NAMALWA (cell line): ENCODE measurements at regions not wholly inside any gene's neighbourhood (a gene's known extent, or its start where the extent isn't known, plus 50 kb on each side); places are given as distances from the start of the nearest gene placed in this dataset.

Experiments
- DNase-seq: peaks from one replicate; pipeline ENCODE4 v3.0.0-alpha.2; 2015; ENCODE audit warnings: low spot score

DNA sequence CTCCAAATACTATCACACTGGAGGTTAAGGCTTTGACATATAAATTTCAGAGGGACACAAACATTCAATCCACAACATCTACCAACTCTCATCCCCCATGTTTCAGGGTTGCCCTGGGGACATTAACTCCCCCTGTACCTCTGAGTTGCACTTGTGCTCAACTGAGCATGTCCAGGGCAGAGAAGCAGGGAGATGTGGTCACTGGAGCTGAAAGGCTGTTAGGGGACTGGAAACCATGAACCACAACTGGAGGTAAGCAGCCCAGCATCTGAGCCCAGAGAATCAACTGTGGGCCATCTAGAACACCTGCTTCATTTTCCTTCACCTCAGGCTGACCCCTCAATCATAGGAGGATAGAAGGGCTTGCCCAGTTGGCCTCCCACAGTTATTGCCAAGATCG lies 641.1 kb downstream of the MID1IP1 start:
- DNase-seq = peak; percentile 34

DNA sequence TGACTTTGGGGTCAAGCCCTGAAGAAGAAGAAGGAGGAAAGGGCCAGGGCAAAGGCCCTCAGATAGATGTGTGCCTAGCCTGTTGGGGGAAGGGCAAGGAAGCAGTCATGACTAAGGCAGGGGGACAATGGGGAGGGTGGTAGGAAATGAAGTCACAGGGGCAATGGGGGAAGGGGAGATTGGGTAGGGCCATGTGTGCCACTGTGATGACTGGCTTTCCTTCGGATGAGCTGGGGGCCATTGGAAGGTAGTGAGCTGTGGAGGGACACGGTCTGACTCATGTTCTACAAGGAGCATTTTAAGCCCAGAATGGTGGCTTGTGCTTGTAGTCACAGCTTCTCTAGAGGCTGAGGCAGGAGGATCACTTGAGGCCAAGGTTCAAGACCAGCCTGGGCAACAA lies 642.0 kb downstream of the MID1IP1 start:
- DNase-seq = no peak

DNA sequence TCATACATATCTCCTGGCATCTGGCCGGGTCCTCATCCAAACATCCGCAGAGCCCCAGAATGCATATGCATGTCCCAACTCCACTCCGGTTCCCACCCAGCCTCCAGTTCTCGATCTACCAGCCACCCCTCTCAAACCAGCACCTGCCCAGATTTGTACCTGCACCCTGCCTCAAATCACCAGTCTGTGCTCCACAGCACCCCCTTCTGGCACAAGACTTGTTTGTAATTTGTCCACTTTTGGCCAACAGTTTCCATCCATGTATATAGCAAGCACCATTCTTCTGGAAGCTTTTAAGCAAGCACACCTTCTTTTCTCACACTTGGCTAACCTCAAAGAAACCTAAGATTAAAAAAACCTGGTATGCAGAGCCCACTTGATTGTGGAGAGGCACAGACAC lies 644.1 kb downstream of the MID1IP1 start:
- DNase-seq = peak; percentile 40

DNA sequence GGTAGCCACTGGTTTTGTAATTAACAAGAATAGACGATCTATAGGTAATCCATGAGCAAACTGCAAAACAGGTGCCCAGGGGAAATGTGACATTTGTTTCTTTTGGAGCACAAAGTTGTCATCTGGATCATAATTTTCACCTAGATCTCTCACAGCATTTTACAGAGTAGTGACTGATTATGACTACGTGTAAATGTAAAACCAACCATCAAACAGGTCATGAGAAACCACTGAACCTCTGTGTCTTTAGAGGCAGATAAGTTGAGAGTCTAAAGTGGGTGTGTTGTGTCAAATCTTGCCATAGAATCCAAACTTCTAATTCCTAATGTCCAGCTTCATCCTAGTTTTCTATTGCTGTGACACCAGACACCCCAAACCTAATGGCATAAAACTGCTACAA lies 648.1 kb downstream of the MID1IP1 start:
- DNase-seq = no peak

DNA sequence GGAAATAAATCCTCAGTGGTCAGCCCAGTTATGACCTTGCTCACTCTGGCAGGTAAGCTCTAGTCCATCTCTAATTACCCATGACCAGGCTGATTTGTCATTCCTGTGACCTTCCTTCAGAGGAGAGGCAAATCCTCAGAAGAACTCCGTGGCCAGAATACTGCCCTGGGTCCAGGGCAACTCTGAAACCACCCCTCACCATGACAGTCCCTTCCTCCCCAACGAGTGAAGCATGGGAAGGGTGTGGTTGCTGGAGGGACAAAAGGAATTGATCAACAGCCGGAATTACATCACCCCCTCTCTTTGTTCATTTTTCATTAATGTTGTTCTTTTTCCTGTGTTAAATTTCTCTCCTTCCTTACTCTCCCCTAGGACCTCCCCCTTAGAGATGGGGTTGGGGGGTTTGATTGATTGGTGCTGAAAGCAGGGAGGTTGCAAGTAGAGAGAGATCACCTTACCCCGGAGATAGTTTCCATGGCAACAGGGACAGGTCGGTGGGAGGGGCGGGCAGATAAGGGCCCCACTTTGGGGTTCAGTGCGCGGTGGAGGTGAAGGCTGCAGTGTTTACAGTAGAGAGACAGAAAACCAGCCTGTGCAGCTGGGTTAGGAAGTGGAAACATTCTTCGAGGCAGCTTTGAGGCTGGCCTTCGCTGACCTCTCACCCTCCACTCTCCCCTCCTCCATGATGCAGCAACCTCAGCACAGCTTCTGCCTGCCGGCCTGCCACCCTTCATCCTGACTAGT lies 647.4 kb downstream of the BCOR start:
- no peak for DNase-seq

DNA sequence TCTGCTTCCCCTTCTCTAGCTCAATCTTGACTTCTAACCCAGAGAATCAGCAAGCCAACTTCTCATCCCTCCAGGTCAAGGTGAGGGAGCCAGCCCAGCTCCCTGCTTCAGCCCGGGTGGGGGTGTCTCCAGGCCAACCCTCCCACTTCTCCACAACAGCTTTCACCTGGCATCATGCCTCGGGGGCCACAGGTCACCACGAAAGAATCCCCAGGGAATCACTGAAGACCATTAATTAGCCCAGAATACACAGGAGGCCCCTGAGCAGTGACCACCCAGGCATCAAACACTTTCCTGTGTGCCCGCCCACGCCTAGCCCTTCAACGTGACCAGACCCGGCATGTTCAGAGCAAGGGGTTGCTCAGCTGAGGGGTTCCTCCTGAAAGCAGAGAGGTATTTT lies 646.7 kb downstream of the BCOR start:
- no peak for DNase-seq

DNA sequence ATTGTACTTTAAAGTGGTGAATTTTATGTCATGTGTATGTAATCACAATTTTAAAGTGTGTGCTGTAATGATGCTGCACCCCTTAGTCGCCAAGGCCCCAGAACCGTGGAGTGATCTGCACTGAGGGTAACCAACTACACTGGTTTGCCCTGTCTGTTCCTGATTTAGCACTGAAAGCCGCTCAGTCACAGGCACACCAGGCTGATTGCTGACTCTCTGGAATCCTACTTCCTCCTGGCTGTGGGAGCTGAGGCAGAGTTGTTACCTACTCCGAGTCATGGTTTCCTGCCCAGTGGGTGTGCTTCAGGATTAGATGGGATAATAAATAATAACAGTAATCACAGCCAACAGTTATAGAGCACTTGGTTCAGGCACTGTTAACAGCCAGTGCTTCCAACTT lies 645.4 kb downstream of the BCOR start:
- DNase-seq = no peak

DNA sequence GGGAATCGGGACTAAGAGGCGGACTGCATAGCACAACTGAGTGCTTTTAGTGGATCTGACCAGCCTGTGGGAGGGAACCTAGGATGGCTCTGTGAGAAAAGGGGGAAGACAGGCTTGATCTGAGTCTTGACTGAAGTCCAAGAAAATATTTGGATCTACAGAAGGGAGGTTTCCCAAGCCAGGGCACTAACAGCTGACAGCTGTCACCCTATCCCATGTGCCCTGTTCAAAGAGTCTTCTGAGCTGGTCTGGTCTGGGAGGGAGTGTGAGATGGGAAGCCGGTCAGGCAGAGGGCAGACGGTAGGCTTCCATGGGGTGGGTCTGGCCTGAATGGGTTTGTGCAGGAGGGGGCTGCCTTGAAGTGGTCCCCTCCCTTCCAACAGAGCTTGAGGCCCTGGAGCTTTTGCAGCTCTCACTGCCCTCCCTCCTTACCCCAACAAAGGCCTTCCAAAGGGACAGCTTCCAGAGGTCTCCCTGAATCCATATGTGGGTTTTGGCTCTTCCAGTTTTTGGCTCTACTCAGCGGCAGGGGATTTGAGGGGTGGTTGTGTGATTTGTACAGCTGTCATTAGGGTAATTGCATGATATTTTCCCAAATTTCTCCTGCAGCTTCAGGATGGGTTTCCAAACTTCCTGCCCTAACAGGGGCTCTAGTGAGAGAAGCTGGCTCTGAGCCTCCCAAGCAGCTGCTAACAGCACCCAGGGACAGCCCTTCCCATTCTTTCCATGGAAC lies 643.7 kb downstream of the BCOR start:
- no peak for DNase-seq

DNA sequence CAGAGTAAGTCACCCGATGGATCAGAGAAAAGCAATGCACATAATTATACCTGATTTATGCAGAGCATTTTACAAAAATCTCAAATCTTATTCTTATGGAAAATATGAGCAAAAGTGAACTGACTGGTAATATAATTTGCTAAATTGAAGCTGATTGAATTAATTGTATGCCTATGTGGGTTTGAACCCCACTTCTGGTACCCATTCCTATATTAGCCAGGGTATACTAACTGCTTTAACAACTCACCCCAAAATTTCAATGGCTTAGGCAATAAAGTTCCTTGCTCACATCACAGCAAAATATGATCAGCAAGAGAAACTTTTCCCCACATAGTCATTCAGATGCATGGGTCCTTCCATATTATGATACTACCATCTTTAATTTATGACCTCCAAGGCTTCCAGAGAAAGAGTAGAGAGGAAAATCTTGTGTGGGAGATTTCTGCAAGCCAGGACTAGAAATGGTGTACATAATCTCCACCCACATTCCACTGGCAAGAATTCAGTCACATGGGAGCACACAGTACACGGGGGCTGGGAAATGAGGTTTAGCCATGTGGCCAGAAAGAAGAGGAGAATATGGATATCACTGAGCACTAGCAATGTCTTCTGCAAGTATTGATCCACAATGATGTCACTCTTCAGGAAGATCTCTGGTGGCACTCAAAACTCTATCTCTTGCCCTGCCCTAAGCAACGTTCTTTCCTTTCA lies 640.7 kb downstream of the BCOR start:
- DNase-seq = no peak

DNA sequence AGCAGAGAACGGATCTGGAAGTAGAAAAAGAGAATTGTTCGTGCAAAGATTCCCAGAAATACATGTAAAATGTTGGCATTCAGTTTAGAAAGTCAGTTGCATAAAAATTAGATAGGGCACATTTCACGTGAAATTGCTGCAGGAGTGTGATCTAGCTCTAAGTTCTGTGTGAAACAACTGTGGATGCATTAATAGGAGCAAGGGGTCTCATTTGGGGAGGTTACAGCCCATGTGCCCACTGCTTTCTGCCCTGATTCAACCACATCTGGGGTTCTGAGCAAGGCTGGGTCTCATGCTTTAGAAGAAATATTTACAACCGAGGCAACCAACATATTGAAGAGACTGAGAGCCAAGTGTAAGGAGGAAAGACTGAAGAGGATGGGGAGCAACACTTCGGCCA lies 639.0 kb downstream of the BCOR start:
- no peak for DNase-seq

DNA sequence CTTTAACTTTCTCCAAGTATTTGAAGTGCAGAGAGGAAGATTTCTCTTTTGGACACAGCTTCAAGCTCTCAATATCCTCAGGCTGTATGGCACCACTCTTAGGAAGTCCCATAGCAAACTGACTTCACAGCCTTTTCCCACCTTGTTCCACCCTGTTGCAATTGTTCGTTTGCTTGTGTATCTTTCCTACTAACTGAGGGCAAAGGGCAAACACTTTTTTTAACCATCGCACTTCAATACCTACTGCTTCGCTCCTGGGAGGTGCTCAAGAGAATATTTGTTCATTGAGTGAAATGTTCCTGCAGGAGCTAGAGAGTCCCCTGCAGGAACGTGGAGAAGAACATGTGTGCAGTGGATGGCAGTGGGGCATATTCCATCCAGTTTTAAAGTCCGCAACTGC lies 638.6 kb downstream of the BCOR start:
- DNase-seq = no peak

DNA sequence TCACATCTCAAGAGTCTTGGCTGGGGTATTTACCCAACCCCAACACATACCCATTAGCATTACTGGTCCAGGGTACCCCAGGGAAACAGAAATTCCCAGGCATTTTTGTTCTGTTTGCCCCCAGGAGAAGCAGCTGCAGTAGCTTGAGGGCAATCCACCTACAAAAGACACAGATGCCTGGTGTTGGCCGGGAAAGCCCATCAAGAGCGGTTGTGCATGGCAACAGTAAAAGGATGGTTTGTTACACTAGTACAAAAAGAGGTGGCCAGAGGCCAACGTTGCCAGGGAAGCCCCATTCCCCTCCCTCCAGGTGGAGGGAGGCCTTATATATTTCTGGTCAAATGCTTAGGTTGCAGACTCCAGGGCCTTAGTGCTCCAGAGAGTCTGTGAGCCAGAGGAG lies 637.8 kb downstream of the BCOR start:
- DNase-seq = no peak

DNA sequence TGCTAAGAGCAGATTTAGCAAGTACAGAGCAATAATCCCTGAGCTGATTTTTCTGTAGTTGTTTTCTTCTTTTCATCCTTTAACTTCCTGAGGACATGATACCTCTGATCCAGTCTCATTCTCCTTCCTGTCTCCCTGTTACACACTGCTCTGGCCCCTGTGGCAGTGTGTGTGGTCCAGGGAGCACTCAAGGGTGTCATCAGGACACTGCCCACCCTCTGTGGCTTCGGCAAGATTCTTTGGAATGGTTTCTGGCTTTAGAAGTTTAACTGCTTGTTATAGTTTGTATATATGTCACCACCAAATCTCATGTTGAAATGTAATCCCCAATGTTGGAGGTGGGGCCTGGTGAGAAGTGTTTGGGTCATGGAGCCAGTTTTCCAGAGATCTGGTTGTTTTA lies 637.3 kb downstream of the BCOR start:
- no peak for DNase-seq

DNA sequence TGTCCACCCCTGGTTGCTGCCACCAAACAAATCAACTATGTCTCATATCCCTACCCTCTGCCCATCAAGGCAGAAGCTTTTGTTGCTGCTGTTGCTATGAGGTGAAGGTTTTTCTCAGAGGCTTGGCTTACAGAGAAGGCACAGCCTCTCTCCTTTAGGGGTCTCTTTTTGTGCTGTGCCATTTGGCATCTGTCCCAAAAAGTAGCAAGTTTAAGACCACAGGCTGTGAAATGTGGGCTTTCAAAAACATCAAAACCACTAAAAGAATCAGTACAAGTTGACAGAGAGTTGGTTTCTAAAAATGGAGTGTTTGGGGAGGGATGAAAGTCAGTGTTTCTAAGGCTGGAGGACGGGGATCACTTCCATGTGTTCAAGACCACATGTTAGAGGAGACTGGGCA lies 634.9 kb downstream of the BCOR start:
- DNase-seq = no peak

DNA sequence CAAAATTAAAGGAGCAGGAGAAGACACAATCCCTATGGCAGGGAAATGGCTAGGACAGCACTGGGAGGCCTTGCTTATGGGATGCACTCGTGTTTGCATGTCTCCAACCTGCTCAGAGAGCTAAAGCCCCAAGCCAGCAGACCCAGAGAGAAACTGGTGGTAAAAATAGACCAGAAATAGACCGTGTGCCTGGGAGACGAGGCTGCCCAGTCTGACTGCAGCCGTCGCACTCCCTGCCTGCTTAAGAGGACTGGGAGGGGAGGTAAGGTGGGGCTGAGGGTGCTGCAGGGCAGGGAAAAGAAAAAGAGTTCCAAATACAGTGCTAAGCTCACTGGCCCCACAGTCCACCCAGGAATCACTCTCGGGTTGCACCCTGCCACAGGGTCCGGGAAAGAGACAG lies 633.5 kb downstream of the BCOR start:
- no peak for DNase-seq

DNA sequence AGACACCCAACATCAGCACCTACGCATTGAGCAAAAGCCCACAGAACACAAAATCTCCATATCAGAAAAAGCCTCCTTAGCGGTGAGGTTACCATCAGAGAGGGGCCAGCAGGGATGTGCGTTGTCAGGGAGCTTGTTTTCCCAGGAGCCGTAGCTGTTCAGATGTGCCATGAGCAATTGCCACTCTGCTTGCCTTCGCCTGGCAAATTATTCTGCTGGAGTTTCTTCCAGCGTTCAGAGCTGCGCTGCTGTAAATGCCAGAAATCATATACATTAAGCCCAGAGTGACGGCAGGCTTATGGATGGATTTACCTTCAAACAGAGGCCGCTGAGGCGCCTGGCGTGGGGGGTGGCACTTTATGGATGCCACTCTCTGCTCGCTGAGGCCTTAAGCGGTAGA lies 632.3 kb downstream of the BCOR start:
- no peak for DNase-seq

DNA sequence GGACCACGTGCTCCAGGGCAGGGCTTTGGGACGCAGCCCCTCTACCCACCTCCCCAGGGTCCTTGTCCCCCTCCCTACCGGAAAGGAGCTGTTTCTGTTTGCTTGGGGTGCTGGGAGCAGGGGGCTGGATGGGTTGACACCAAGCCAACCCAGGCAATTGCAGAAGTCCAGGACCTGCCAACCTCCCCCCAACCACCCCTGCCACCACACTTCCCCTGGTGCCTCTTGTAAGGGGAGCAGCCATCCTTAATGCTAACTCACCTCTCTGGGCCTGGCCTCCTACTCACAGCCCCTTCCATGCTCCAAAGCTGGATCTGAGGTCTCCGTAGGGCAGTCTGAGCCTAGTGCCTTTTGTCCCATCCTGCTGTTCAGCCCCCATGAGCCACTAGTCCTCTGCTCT lies 631.9 kb downstream of the BCOR start:
- DNase-seq = no peak

DNA sequence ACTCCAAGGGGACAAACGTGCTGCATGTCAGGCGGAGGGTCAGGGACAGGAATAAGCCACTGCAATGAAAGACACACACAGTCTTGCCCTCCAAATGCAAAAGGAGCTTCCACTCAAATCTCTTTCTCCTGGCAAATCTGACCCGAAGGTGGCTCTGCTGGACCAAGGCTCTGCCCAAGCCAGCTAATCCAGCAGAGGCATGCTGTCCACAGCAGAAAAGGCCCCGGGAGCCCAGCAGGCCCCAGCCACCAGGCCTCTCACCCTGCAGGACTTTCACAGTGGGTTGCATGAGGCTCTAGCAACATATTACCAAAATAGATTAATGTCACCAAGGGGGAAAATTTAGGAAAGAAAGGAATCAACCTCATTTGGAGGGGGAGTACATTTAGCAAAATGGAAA lies 628.6 kb downstream of the BCOR start:
- no peak for DNase-seq

DNA sequence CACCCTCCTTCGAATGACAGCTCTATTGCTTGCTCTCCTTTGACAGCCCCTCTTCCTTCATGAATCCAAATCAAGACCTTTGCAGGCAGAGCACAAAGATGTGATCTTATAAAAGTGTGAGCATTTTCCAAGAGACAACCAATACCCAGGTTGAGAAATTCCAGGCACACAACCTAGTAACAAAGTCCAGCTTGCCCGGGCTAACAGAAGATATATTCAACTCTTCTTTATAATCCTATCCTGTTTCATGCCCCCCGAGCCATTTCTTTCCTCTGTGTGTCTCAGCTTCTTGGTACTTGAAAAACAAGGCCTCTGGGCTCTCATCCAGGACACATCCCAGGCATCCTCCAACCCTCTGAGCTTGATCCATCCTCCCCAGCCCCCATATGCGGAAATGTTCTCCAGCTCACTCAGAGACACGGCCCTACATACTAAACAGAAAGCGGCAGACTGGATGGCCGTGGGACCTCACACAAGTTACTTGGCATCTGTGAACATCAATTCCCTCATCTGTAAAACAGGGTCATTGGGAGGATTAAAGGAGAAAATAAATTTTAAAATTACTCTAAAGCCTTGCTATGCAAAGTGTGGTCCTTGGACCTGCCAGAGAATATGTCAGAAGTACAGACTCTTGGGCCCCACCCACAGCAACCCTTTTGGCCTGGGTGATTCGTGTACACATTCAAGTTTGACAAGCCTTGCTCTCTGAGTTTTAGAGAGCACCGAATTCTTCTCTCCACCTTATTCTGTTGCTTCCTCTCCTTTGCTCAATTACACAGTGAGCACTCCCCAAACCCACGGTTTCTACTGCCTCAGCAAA lies 627.0 kb downstream of the BCOR start:
- DNase-seq = no peak

DNA sequence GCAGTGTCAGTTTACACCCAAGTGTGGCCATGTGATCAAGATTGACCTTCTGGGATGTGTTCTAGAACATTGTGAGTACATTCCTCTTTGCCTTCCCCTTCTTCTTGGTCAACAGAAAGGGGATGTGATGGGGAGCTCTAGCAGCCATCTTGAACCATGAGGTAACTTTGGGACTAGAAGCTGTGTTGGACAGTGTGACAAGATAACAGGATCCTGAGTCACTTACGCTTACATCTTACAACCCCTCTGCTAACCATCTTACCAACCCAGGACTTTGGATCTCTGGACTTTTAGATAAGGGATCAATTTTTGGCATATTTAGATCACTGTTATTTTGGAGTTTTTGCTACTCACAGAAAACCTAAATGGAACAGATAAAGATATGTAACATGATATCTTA lies 625.6 kb downstream of the BCOR start:
- no peak for DNase-seq

DNA sequence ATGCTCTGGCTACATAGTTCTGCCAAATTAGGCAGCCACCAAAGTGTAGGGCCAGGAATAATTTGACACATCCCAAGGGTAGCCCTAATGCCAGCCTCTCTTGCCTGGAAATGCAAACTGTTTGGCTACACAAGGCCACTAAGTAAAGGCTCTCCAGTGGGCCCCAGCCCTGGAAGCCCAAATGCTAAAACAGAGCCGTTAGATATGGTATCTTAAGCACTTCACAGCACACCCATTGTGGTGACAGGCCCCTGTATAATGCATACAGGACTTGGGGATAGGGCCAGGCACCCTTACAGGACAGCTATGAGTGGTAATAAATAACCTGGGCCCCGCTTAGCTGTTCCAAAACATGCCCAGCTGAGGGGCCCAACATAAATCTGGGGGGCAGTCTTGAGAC lies 623.9 kb downstream of the BCOR start:
- DNase-seq = no peak

DNA sequence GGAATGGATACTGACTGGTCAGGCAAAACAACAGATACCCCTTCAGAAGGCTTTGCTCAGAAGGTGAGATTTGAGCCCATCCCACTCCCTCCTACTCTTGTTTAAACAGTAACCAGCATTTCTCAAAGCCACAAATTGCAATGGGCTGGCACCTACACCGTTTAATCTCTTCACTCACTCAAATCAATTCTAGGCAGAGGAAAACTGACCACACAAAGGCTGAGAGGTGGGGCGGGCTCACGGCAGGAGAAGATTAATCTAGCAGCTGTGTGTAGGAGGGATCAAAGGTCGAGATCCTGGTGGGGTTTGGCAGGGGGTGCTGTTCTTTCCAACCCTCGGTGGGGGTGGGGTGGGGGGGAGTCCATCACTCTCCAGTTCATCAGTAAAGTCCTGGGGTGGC lies 622.4 kb downstream of the BCOR start:
- no peak for DNase-seq
